ENCODE measurements at regions not wholly inside any gene's neighbourhood (a gene's known extent, or its start where the extent isn't known, plus 50 kb on each side); places are given as distances from the start of the nearest gene placed in this dataset.

DNA sequence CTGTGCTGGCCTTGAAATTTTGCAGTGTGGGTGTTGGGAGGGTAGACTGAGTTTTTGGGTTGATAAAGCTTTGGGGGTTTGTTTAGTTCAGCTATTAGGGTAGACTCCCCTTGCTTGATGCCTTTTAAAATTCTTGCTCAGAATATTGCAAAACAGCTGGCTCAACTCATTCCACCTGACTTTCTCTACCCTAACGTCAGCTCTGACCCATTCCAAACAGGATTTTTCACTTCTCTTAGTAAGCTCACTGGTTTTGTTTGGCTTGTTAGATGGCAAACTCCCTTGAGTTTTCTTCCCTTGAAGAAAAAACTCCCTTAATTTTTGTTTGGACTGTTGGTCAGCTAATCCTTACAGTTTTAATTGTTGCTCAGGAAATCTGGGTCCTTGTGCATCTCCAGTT, 195.1 kb upstream of the DTNA start:
- Histone ChIP-seq H3K9me3 (ENCODE audit: insufficient read depth in 2 of 2, low read depth in 1 of 2, low read length in 1 of 2) (peaks cover 5 to 9% of the 10 kb centered on the region in 2 experiments; a peak in 1 of 4 replicates), H3K27ac (ENCODE audit: low read depth, low read length) (no peak overlapping the region), H3K56ac (replicated peaks; ENCODE audit: insufficient read length, low read depth, low read length) (no peak overlapping the region), H3K18ac (ENCODE audit: extremely low read depth, low read length) (no peak overlapping the region), H2BK15ac (ENCODE audit: low read length) (no peak overlapping the region), H4K8ac (ENCODE audit: extremely low read depth, insufficient read depth, low read length) (no peak overlapping the region), H2BK120ac (replicated peaks; ENCODE audit: low read depth, low read length) (no peak overlapping the region), H3K4me1 (replicated peaks in 1 of 4; ENCODE audit: control insufficient read depth in 3 of 4, insufficient read depth in 4 of 4, low read length in 3 of 4) (peaks cover 0 to 10% (median 5%) of the 10 kb centered on the region in 4 experiments; a peak in 3 of 7 replicates), H3K23me2 (ENCODE audit: low read depth, low read length) (no peaks in the 10 kb centered on the region), H3K36me3 (ENCODE audit: control insufficient read depth in 2 of 4, insufficient read depth in 4 of 4, low read length in 3 of 4) (peaks cover 0 to 7% (median 0%) of the 10 kb centered on the region in 4 experiments; a peak in 1 of 8 replicates), H4K20me1 (replicated peaks in 1 of 2; ENCODE audit: control insufficient read depth in 1 of 2, insufficient read depth in 2 of 2, low read length in 2 of 2) (no peaks in the 10 kb centered on the region), H3K14ac (ENCODE audit: insufficient read length) (no peak overlapping the region), H3K4me3 (ENCODE audit: extremely low read depth in 1 of 4, insufficient read depth in 2 of 4, low read depth in 3 of 4, low read length in 4 of 4) (no peak overlapping the region), H3K4me2 (ENCODE audit: insufficient read depth in 1 of 2, low read depth in 2 of 2, low read length in 2 of 2) (no peak overlapping the region), H3K4ac (replicated peaks; ENCODE audit: insufficient read length, low read depth, low read length) (no peak overlapping the region), H3K9ac (replicated peaks in 1 of 4; ENCODE audit: extremely low read depth in 1 of 4, low read depth in 3 of 4, low read length in 3 of 4) (no peak overlapping the region), H2BK12ac (ENCODE audit: low read depth, low read length) (no peak overlapping the region), H4K91ac (replicated peaks; ENCODE audit: insufficient read length, low read length) (no peak overlapping the region), H2AFZ (ENCODE audit: low read length) (no peak overlapping the region), H3K27me3 (replicated peaks in 1 of 4; ENCODE audit: control insufficient read depth in 3 of 4, extremely low read depth in 1 of 4, insufficient read depth in 3 of 4, low read length in 3 of 4) (no peaks in the 10 kb centered on the region), H3K23ac (ENCODE audit: insufficient read length) (no peak overlapping the region), H2AK5ac (ENCODE audit: low read depth, low read length) (no peak overlapping the region), H2BK5ac (ENCODE audit: low read depth, low read length) (no peak overlapping the region), H2BK20ac (ENCODE audit: low read length) (no peak overlapping the region), H4K5ac (ENCODE audit: insufficient read length, low read depth, low read length) (no peak overlapping the region), H3K79me2 (ENCODE audit: control insufficient read depth in 1 of 2, insufficient read depth in 2 of 2, low read length in 2 of 2) (no peaks in the 10 kb centered on the region), H3K79me1 (ENCODE audit: low read depth, low read length) (no peaks in the 10 kb centered on the region)
- ChIA-PET CTCF (ENCODE audit: partially characterized antibody) (interaction anchor here (0.7 to 0.9 kb wide), 2 partner anchors 13 to 140 kb away, joined by 3 read pairs; no protein-coding TSS in a partner anchor), POLR2A (ENCODE audit: partially characterized antibody) (no interaction called here)
- DNase-seq (ENCODE audit: low read depth in 1 of 2, low spot score in 2 of 2) (no peak), FAIRE-seq (no peak)
- WGBS, 2 experiments (ENCODE audit: extremely low coverage in 1 of 2, insufficient coverage in 1 of 2, insufficient read length in 1 of 2, insufficient replicate concordance in 2 of 2, low coverage in 1 of 2, low lambda C conversion rate in 2 of 2, missing lambda C conversion rate in 1 of 2) = 95% methylated on average over 1 of the region's 1 CpG; no CpG with 5 or more reads in 1 of the 2 experiments
- TF ChIP-seq JUN (IDR thresholded peaks at IDR 0.05; ENCODE audit: low read depth, low read length) (no peak), RFX5 (IDR thresholded peaks at IDR 0.05; ENCODE audit: borderline replicate concordance, low read depth, low read length) (no peak), BACH1 (IDR thresholded peaks at IDR 0.05; ENCODE audit: low read length) (no peak), HDAC6 (IDR thresholded peaks at IDR 0.05; ENCODE audit: low read depth, low read length) (no peak)
